Hepatocyte (in vitro differentiated cells): ENCODE measurements at regions not wholly inside any gene's neighbourhood (a gene's known extent, or its start where the extent isn't known, plus 50 kb on each side); places are given as distances from the start of the nearest gene placed in this dataset.

Experiments used
- DNase-seq: peaks from one replicate; pipeline ENCODE4 v3.0.0-alpha.2; 2016; ENCODE audit warnings: low spot score
- H2AFZ ChIP-seq: fragments of 200-600 bp; sonication (generic); 2 replicates; pipeline ENCODE4 v1.6.0; 2016; ENCODE audit warnings: antibody characterized with exemption, mild to moderate bottlenecking
- H3K27ac ChIP-seq: fragments of 200-600 bp; sonication (generic); 2 replicates; pipeline ENCODE4 v1.5.1; 2016; ENCODE audit warnings: mild to moderate bottlenecking
- H3K27me3 ChIP-seq: fragments of 200-600 bp; sonication (generic); 2 replicates; pipeline ENCODE4 v1.6.1; 2016
- H3K36me3 ChIP-seq: fragments of 200-600 bp; sonication (generic); replicated peaks from 2 replicates; pipeline ENCODE4 v1.5.1; 2016; ENCODE audit warnings: low read depth; ENCODE audit not compliant: insufficient read depth
- H3K4me1 ChIP-seq: fragments of 200-600 bp; sonication (generic); 2 replicates; pipeline ENCODE4 v1.5.1; 2016; ENCODE audit warnings: mild to moderate bottlenecking, moderate library complexity; ENCODE audit not compliant: insufficient read depth
- H3K4me2 ChIP-seq: fragments of 200-600 bp; sonication (generic); 2 replicates; pipeline ENCODE4 v1.6.0; 2016
- H3K4me3 ChIP-seq: fragments of 200-600 bp; sonication (generic); 2 replicates; pipeline ENCODE4 v1.5.1; 2016; ENCODE audit warnings: mild to moderate bottlenecking
- H3K79me2 ChIP-seq: fragments of 200-600 bp; sonication (generic); 2 replicates; pipeline ENCODE4 v1.6.0; 2017; ENCODE audit warnings: mild to moderate bottlenecking
- H3K9me2 ChIP-seq: fragments of 200-600 bp; sonication (generic); replicated peaks from 2 replicates; pipeline ENCODE4 v1.6.0; 2017; ENCODE audit warnings: mild to moderate bottlenecking; ENCODE audit not compliant: insufficient read depth
- H3K9me3 ChIP-seq: fragments of 200-600 bp; sonication (generic); 2 replicates; pipeline ENCODE4 v1.5.1; 2016; ENCODE audit warnings: low read depth, mild to moderate bottlenecking
- H4K20me1 ChIP-seq: fragments of 200-600 bp; sonication (generic); 2 replicates; pipeline ENCODE4 v1.6.0; 2016; ENCODE audit warnings: mild to moderate bottlenecking; ENCODE audit not compliant: insufficient read depth, poor library complexity, severe bottlenecking
- EZH2 ChIP-seq: fragments of 200-600 bp; sonication (generic); IDR thresholded peaks from 2 replicates; pipeline ENCODE4 v1.6.1; 2016; ENCODE audit warnings: antibody characterized with exemption, mild to moderate bottlenecking, borderline replicate concordance
- EZH2phosphoT487 ChIP-seq: fragments of 200-600 bp; sonication (generic); IDR thresholded peaks from one replicate; pipeline ENCODE4 v1.6.1; 2018; ENCODE audit warnings: antibody characterized with exemption, mild to moderate bottlenecking, low read depth, moderate library complexity; ENCODE audit not compliant: unreplicated experiment, severe bottlenecking
- WGBS: methylation state at CpG from one replicate; pipeline ENCODE4 v1.1.6; 2016; ENCODE audit warnings: low lambda C conversion rate; ENCODE audit errors: missing lambda C conversion rate; 5-methylcytosine and 5-hydroxymethylcytosine counted together
- TF ChIP-seq, protein P1 (sequence below): fragments of 200-600 bp; sonication (generic); IDR thresholded peaks from 2 replicates; pipeline ENCODE4 v1.5.1; 2016; ENCODE audit warnings: antibody characterized with exemption, mild to moderate bottlenecking; ENCODE audit not compliant: poor library complexity

- no peak overlapping the region for H3K4me3 ChIP-seq
- no peak overlapping the region for H3K27ac ChIP-seq
- DNase-seq = no peak
These were observed 119.1 kb upstream of the COL5A1 start for GRCh38 chr9:134522502-134522848.

DNA sequence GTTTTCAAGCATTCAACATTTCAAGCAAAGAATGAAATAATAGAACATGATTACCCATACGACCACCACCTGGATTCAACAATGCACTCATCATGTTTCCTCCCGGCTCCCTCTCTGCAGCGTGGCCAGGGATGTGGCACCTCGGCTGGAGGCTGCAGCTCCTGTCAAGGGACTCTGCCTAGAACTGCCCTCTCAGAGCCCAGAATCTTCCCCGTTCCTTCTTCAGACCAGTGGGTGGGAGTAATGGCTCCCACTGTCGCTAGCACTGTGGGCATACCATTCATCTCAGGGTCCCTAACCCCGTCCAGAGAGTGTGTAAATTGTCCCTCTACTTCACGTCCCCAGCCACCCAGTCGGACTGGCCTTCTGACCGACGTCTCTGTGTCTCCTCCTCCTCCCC, 118.6 kb upstream of the COL5A1 start:
- no peak for DNase-seq
- Histone ChIP-seq H3K4me3 (no peak overlapping the region), H3K4me2 (no peak overlapping the region), H3K4me1 (peaks cover 2% of the 10 kb centered on the region), H4K20me1 (no peaks in the 10 kb centered on the region), H3K9me3 (no peaks in the 10 kb centered on the region), H3K27ac (no peak overlapping the region), H3K79me2 (no peaks in the 10 kb centered on the region), H3K36me3 (no peaks in the 10 kb centered on the region), H3K9me2 (no peaks in the 10 kb centered on the region), H2AFZ (no peak overlapping the region), H3K27me3 (no peaks in the 10 kb centered on the region)
- no peak for TF ChIP-seq EZH2phosphoT487
- TF ChIP-seq, protein P1, sequence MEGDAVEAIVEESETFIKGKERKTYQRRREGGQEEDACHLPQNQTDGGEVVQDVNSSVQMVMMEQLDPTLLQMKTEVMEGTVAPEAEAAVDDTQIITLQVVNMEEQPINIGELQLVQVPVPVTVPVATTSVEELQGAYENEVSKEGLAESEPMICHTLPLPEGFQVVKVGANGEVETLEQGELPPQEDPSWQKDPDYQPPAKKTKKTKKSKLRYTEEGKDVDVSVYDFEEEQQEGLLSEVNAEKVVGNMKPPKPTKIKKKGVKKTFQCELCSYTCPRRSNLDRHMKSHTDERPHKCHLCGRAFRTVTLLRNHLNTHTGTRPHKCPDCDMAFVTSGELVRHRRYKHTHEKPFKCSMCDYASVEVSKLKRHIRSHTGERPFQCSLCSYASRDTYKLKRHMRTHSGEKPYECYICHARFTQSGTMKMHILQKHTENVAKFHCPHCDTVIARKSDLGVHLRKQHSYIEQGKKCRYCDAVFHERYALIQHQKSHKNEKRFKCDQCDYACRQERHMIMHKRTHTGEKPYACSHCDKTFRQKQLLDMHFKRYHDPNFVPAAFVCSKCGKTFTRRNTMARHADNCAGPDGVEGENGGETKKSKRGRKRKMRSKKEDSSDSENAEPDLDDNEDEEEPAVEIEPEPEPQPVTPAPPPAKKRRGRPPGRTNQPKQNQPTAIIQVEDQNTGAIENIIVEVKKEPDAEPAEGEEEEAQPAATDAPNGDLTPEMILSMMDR = no peak
- no peak for TF ChIP-seq EZH2
- WGBS = 93% methylated on average over 11 of the region's 11 CpGs

More at GRCh38 chr9:134522502-134522848, 119.1 kb upstream of the COL5A1 start:
- WGBS = 88% methylated on average over 7 of the region's 7 CpGs
- H3K4me1 ChIP-seq = peaks cover 2% of the 10 kb centered on the region
- no peaks in the 10 kb centered on the region for H3K79me2 ChIP-seq
- TF ChIP-seq, protein P1 = no peak
- TF ChIP-seq EZH2phosphoT487 (no peak), EZH2 (no peak)
- no peaks in the 10 kb centered on the region for H4K20me1 ChIP-seq
- H3K27me3 ChIP-seq = no peaks in the 10 kb centered on the region
- H3K9me2 ChIP-seq = no peaks in the 10 kb centered on the region
- H3K4me2 ChIP-seq = no peak overlapping the region
- H3K36me3 ChIP-seq = no peaks in the 10 kb centered on the region
- H3K9me3 ChIP-seq = no peaks in the 10 kb centered on the region
- no peak overlapping the region for H2AFZ ChIP-seq

DNA sequence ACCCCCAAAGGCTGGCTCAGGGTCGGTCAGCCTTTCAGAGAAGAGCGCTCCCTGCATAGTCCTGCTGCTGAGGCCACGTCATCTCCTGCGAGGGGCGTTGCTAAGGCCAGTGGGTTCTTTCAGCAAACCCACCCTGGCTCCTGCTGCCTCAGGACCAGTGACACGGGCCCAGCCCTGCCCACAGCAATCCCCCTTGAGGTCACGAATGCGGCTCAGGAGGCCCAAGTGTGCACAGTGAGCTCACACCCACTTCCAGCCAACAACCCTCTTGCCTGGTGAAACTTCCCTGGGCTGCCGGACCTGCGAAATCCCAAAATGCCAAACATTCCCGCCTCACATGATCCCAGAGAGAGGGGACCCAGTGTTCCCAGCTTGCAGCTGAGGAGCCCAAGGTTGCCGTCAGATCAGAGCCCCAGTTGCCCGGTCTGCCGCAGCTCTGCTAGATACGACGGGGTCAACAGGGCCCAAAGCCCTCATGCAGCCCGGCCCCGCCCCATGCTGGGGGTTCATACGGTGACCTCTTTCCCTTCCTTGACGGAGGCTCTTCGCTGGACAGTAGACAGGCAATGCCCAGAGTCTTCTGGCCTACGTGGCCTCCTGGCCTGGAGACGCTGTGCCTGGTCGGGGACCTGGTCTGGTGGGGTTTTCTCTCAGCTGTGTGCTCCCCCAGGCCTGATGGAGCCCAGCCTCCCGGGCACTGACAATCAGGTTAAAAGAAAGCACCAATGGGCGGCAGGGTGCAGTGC, 116.4 kb upstream of the COL5A1 start:
- TF ChIP-seq, protein P1 = no peak
- TF ChIP-seq EZH2 = no peak
- no peak for TF ChIP-seq EZH2phosphoT487
- Histone ChIP-seq H3K9me2 (no peaks in the 10 kb centered on the region), H3K9me3 (no peaks in the 10 kb centered on the region), H2AFZ (no peak overlapping the region), H3K27me3 (no peaks in the 10 kb centered on the region), H4K20me1 (no peaks in the 10 kb centered on the region), H3K36me3 (no peaks in the 10 kb centered on the region), H3K4me2 (no peak overlapping the region), H3K79me2 (no peaks in the 10 kb centered on the region), H3K4me1 (peaks cover 2% of the 10 kb centered on the region), H3K27ac (no peak overlapping the region), H3K4me3 (no peak overlapping the region)
- no peak for DNase-seq
- 94% methylated on average over 26 of the region's 26 CpGs for WGBS
